Transverse colon (tissue), 4 donors: ENCODE measurements at regions not wholly inside any gene's neighbourhood (a gene's known extent, or its start where the extent isn't known, plus 50 kb on each side); places are given as distances from the start of the nearest gene placed in this dataset.

Experiments
- DNase-seq: peaks from one replicate; pipeline ENCODE4 v3.0.0-alpha.2; 2019
- H3K27ac ChIP-seq, 4 donors: fragments of 200-600 bp; sonication (generic); 2 replicates each; pipeline ENCODE4 v1.5.1; 2016 to 2018; ENCODE audit warnings: inconsistent platforms in 4 of 4
- H3K27me3 ChIP-seq: fragments of 200-600 bp; sonication (generic); 2 replicates; pipeline ENCODE4 v1.5.1; 2017; ENCODE audit warnings: inconsistent platforms
- H3K36me3 ChIP-seq, 4 donors: fragments of 200-600 bp; sonication (generic); 2 replicates each; pipeline ENCODE4 v1.5.1; 2017 to 2019; ENCODE audit warnings: inconsistent platforms in 4 of 4
- H3K4me1 ChIP-seq, 4 donors: fragments of 200-600 bp; sonication (generic); 2 replicates each; pipeline ENCODE4 v1.5.1; 2017 to 2020; ENCODE audit warnings: inconsistent platforms in 4 of 4
- H3K4me3 ChIP-seq, 4 donors: fragments of 200-600 bp; sonication (generic); 1 replicate in 1 of 4; 2 replicates in 3 of 4; pipeline versions ENCODE4 v1.5.1 to v1.6.1; 2017 to 2019; ENCODE audit warnings: inconsistent platforms in 4 of 4
- H3K9me3 ChIP-seq, 2 donors: fragments of 200-600 bp; sonication (generic); 2 replicates each; pipeline ENCODE4 v1.5.1; 2017 to 2019; ENCODE audit warnings: inconsistent platforms in 2 of 2
- CTCF ChIP-seq, 5 experiments: fragments of 200-600 bp in 3 of 5; fragments of 450-650 bp in 2 of 5; sonication (generic) in 3 of 5; IDR thresholded peaks; 1 replicate in 2 of 5; 2 replicates in 3 of 5; pipeline ENCODE4 v1.5.1; 2016 to 2017; ENCODE audit warnings: antibody characterized with exemption in 5 of 5, inconsistent platforms in 3 of 5, mild to moderate bottlenecking in 2 of 5, moderate library complexity in 1 of 5
- EP300 ChIP-seq: sonication (generic); formaldehyde crosslinking; IDR thresholded peaks from one replicate; pipeline ENCODE4 v1.6.1; 2017; ENCODE audit warnings: antibody characterized with exemption, low read depth
- POLR2A ChIP-seq: fragments of 450-650 bp; IDR thresholded peaks from one replicate; pipeline ENCODE4 v1.6.1; 2016; ENCODE audit warnings: antibody characterized with exemption, mild to moderate bottlenecking, moderate library complexity
- POLR2AphosphoS5 ChIP-seq, 3 donors: sonication (generic); formaldehyde crosslinking; IDR thresholded peaks; one replicate each; pipeline ENCODE4 v1.6.1; 2016; ENCODE audit warnings: antibody characterized with exemption in 3 of 3
- WGBS, 2 donors: methylation state at CpG; one replicate each; pipeline ENCODE4 v1.1.5; 2018; ENCODE audit warnings: low coverage in 1 of 2; 5-methylcytosine and 5-hydroxymethylcytosine counted together
- in situ Hi-C, 4 donors: fragments of 200-750 bp; cut with MboI; loops; one replicate each; pipeline versions ENCODE4 v1.15.0 to v1.15.1; 2017; ENCODE audit warnings: low sequenced_read_pairs in 3 of 4, low pct_ligation_motif_present in 1 of 4, low pct_unique_long_range_greater_than_20kb in 1 of 4
- intact Hi-C: fragments of 100-400 bp; cut with DNase I; formaldehyde crosslinking; loops from one replicate; pipeline ENCODE4 v1.15.1; 2023; ENCODE audit warnings: low total_unique reads

- in situ Hi-C loops (no loop called here), intact Hi-C loops (no loop called here)
- TF ChIP-seq POLR2AphosphoS5 (IDR thresholded peaks at IDR 0.05) (no peak), CTCF (IDR thresholded peaks at IDR 0.05) (no peak), POLR2A (no peak), EP300 (no peak)
Observed at GRCh38 chr20:54282625-54283024, 74.7 kb downstream of the PFDN4 start.

DNA sequence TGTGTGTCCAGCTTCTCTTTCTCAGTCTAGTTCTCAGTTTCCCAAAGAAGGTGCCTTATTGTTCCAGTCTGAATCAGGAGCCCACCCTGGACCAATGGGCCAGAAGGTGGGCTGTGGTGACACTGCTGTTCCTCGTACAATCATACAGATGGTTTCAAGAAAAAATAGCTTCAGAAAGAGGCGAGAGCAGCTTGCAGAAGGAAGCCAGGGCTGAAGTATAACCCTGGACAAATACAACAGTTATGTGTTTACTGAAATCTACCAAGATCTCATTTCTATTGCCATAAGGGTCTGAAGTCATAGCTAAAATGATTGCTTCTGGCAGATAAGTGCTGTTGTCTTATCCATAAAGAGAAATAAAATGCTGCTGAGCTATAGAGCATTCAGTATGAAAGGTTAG is 75.4 kb downstream of the PFDN4 start:
- intact Hi-C loops (no loop called here), in situ Hi-C loops (no loop called here)
- H3K4me3 ChIP-seq: no peak overlapping the region
- H3K27me3 ChIP-seq: no peaks in the 10 kb centered on the region
- no peaks in the 10 kb centered on the region for H3K4me1 ChIP-seq
- H3K9me3 ChIP-seq: no peaks in the 10 kb centered on the region
- TF ChIP-seq POLR2AphosphoS5 (IDR thresholded peaks at IDR 0.05) (no peak), CTCF (IDR thresholded peaks at IDR 0.05) (no peak), EP300 (no peak), POLR2A (no peak)
- DNase-seq: no peak
- WGBS, 2 donors: 80 to 83% methylated on average over 2 of the region's 2 CpGs
- no peaks in the 10 kb centered on the region for H3K36me3 ChIP-seq
- H3K27ac ChIP-seq: no peak overlapping the region

More at GRCh38 chr20:54282625-54283024, 74.7 kb downstream of the PFDN4 start:
- Histone ChIP-seq H3K4me3 (no peak overlapping the region), H3K27me3 (no peaks in the 10 kb centered on the region), H3K27ac (no peak overlapping the region), H3K4me1 (no peaks in the 10 kb centered on the region), H3K9me3 (no peaks in the 10 kb centered on the region), H3K36me3 (no peaks in the 10 kb centered on the region)
- no peak for DNase-seq
- 79% methylated on average over 5 of the region's 5 CpGs; no CpG with 5 or more reads in 1 of the 2 donors for WGBS, 2 donors

- in situ Hi-C loops: no loop called here
- 63 to 64% methylated on average over 5 of the region's 5 CpGs for WGBS, 2 donors
- intact Hi-C loops: no loop called here
- no peaks in the 10 kb centered on the region for H3K36me3 ChIP-seq
- no peak for TF ChIP-seq POLR2AphosphoS5 (IDR thresholded peaks at IDR 0.05)
- TF ChIP-seq POLR2A: no peak
- TF ChIP-seq CTCF (IDR thresholded peaks at IDR 0.05): no peak
- TF ChIP-seq EP300: no peak
- no peaks in the 10 kb centered on the region for H3K4me1 ChIP-seq
- no peaks in the 10 kb centered on the region for H3K27me3 ChIP-seq
- no peaks in the 10 kb centered on the region for H3K9me3 ChIP-seq
- H3K27ac ChIP-seq: no peak overlapping the region
- DNase-seq: no peak
- no peak overlapping the region for H3K4me3 ChIP-seq
Observed at GRCh38 chr20:54284928-54285704, 77.2 kb downstream of the PFDN4 start.

DNA sequence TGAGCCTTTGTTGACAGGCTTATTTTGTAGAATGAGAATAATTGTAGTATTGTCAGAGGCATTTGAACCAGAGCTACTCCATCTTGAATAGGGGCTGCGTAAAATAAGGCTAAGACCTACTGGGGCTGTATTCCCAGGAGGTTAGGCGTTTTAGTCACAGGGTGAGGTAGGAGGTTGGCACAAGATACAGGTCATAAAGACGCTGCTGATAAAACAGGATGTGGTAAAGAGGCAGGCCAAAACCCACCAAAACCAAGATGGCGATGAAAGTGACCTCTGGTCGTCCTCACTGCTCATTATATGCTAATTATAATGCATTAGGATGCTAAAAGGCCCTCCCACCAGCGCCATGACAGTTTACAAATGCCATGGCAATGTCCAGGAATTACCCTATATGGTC is 82.7 kb downstream of the PFDN4 start:
- Histone ChIP-seq H3K36me3 (no peaks in the 10 kb centered on the region), H3K9me3 (no peaks in the 10 kb centered on the region), H3K4me3 (no peak overlapping the region), H3K27me3 (no peaks in the 10 kb centered on the region), H3K27ac (no peak overlapping the region), H3K4me1 (no peaks in the 10 kb centered on the region)
- DNase-seq: no peak
- in situ Hi-C loops: no loop called here
- WGBS, 2 donors: 64 to 69% methylated on average over 6 of the region's 6 CpGs
- no peak for TF ChIP-seq EP300
- no peak for TF ChIP-seq POLR2AphosphoS5 (IDR thresholded peaks at IDR 0.05)
- no peak for TF ChIP-seq POLR2A
- TF ChIP-seq CTCF (IDR thresholded peaks at IDR 0.05): no peak
- intact Hi-C loops: no loop called here
